Cardiac muscle cell (in vitro differentiated cells and primary cell): ENCODE measurements at regions not wholly inside any gene's neighbourhood (a gene's known extent, or its start where the extent isn't known, plus 50 kb on each side); places are given as distances from the start of the nearest gene placed in this dataset.

Experiments
- DNase-seq, 2 donors: peaks; one replicate each; pipeline versions ENCODE4 v3.0.0 to v3.0.0-alpha.2; 2010 to 2017; ENCODE audit warnings: low read depth in 1 of 2, low spot score in 1 of 2
- H3K27ac ChIP-seq: fragments of 200-600 bp; sonication (generic); 2 replicates; pipeline ENCODE4 v1.5.1; 2016
- H3K27me3 ChIP-seq: fragments of 200-600 bp; sonication (generic); 2 replicates; pipeline ENCODE4 v1.6.0; 2016; ENCODE audit warnings: control low read depth
- H3K36me3 ChIP-seq: fragments of 200-600 bp; sonication (generic); 2 replicates; pipeline ENCODE4 v1.5.1; 2016; ENCODE audit warnings: control low read depth
- H3K4me1 ChIP-seq: fragments of 200-600 bp; sonication (generic); 2 replicates; pipeline ENCODE4 v1.8.1; 2017; ENCODE audit warnings: low read depth, mild to moderate bottlenecking, mixed run types
- H3K4me3 ChIP-seq: fragments of 200-600 bp; sonication (generic); 2 replicates; pipeline ENCODE4 v1.5.1; 2016; ENCODE audit warnings: mild to moderate bottlenecking
- H3K9me3 ChIP-seq: fragments of 200-600 bp; sonication (generic); 2 replicates; pipeline ENCODE4 v1.5.1; 2017; ENCODE audit warnings: low read depth, mild to moderate bottlenecking, control low read depth
- CTCF ChIP-seq: IDR thresholded peaks from 2 replicates; pipeline ENCODE4 v1.5.1; 2012; ENCODE audit warnings: low read depth, mild to moderate bottlenecking, low read length

- no peak for DNase-seq
- Histone ChIP-seq H3K36me3 (no peaks in the 10 kb centered on the region), H3K27ac (no peak overlapping the region), H3K4me1 (no peaks in the 10 kb centered on the region), H3K4me3 (no peak overlapping the region), H3K27me3 (no peaks in the 10 kb centered on the region), H3K9me3 (no peaks in the 10 kb centered on the region)
- TF ChIP-seq CTCF: no peak
Measured at GRCh38 chr14:66351310-66351709, 134.9 kb upstream of the CCDC196 start.

- Histone ChIP-seq H3K4me3 (no peak overlapping the region), H3K36me3 (no peaks in the 10 kb centered on the region), H3K27me3 (no peaks in the 10 kb centered on the region), H3K4me1 (no peaks in the 10 kb centered on the region), H3K9me3 (no peaks in the 10 kb centered on the region), H3K27ac (no peak overlapping the region)
- peak; percentile 77 to 81 for DNase-seq
- TF ChIP-seq CTCF: peak; percentile 54
Measured at GRCh38 chr14:66359500-66359899, 126.7 kb upstream of the CCDC196 start.

GRCh38 chr14:66360366-66360926, 125.7 kb upstream of the CCDC196 start:
- Histone ChIP-seq H3K4me1 (no peaks in the 10 kb centered on the region), H3K27ac (no peak overlapping the region)
- no peak for TF ChIP-seq CTCF

GRCh38 chr14:66361013-66361412, 125.2 kb upstream of the CCDC196 start:
- H3K27ac ChIP-seq: no peak overlapping the region
- no peaks in the 10 kb centered on the region for H3K27me3 ChIP-seq
- no peaks in the 10 kb centered on the region for H3K4me1 ChIP-seq
- H3K4me3 ChIP-seq: no peak overlapping the region
- no peaks in the 10 kb centered on the region for H3K9me3 ChIP-seq
- DNase-seq: no peak
- no peak for TF ChIP-seq CTCF
- H3K36me3 ChIP-seq: no peaks in the 10 kb centered on the region

More at GRCh38 chr14:66360366-66360926, 125.7 kb upstream of the CCDC196 start:
- DNase-seq: no peak
- no peaks in the 10 kb centered on the region for H3K36me3 ChIP-seq
- H3K9me3 ChIP-seq: no peaks in the 10 kb centered on the region
- no peak overlapping the region for H3K4me3 ChIP-seq
- H3K27me3 ChIP-seq: no peaks in the 10 kb centered on the region

GRCh38 chr14:66365388-66365787, 120.8 kb upstream of the CCDC196 start:
- DNase-seq: no peak
- no peaks in the 10 kb centered on the region for H3K4me1 ChIP-seq
- no peaks in the 10 kb centered on the region for H3K36me3 ChIP-seq
- no peak for TF ChIP-seq CTCF
- no peak overlapping the region for H3K27ac ChIP-seq
- no peaks in the 10 kb centered on the region for H3K9me3 ChIP-seq
- H3K4me3 ChIP-seq: no peak overlapping the region
- no peaks in the 10 kb centered on the region for H3K27me3 ChIP-seq
